GM21576 (cell line): ENCODE measurements at regions not wholly inside any gene's neighbourhood (a gene's known extent, or its start where the extent isn't known, plus 50 kb on each side); places are given as distances from the start of the nearest gene placed in this dataset.

ENCODE experiments used
- ATAC-seq: cut with Tn5 transposase; IDR thresholded peaks from one replicate; pipeline ENCODE4 v1.9.1; 2021; ENCODE audit warnings: mild to moderate bottlenecking, moderate library complexity; ENCODE audit not compliant: unreplicated experiment

DNA sequence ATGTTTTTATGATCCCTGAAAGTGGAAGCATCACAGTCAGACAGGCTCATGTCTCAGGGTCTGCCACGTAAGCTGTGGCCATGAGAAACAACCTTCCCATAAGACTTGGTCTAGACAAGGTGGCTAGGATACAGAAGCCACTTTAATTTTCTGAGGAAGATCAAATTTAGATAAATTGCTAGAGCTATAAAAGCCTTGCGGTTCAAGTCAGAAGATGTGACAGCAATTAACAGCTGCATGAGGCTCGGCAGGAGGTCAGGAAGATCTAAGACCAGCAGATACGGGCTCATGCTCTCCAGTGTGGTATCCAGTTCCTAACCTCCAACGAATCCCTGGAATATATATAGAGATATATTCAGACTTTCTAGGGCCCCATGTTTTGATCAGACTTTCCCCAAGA lies 577.1 kb downstream of the PLPP3 start:
- no peak for ATAC-seq

DNA sequence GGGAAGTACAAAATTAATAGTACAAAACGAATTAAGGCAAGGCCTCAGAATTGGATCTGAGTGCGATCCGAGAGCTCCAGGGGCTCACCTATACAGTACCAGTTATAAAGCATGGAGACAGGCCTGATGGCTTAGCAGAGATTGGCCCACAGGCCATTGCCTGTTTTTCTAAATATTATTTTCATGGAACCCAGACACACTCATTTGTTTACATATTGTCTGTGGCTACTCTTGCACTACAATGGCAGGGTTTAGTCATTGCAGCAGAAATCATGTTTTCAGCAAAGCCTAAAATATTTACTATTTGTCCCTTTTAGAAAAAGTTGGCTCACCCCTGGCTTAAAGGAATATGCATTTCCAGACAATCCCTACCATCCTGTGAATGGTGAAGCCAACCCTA lies 578.9 kb downstream of the PLPP3 start:
- no peak for ATAC-seq

DNA sequence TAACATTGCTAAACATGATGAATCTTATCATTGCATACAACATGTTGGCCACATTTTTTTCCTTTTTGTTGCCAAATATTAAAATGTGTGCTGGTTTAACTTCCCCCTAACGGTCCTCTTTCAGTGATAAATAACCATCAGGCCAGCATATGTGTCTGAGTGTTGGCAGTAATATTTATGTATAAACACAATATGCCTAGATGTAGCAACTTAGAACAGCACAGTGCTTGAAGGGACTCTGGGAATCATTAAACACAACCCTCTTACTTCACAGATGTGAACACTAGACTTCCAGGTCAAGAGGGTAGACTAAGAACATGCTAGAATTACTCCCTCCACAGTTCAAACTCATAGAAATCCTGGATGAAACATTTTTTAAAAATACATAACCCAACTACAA lies 581.8 kb downstream of the PLPP3 start:
- no peak for ATAC-seq

DNA sequence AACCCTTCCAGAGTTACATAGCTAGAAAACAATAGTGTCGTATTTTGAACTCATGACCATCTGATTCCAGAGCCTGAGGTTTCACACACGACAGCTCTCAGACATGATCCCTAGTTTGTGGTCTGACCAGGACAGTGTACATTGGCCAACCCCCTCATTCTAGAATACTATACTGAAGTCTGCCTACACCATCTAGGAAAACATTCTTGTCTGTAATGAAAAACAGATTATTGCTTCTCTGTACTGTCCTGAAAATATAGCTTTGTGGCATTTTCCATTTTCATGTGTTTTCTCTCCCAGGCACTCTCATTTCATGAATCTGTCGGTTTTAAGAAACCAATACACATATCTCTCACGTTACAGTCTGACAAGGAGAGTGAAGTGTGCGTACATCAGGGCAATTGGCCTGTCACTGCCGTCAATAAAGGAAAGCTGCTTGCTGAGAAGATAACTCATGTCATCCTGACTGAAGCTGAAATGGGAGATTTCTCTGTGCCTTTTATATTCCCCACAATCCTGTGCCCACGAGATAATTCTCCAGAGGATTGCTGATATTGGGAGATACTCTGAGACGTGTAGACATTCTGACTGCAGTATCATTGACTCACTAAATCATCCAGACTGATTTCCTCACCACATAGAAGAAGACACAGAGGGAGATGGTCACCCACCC lies 585.6 kb downstream of the PLPP3 start:
- ATAC-seq, result no peak

DNA sequence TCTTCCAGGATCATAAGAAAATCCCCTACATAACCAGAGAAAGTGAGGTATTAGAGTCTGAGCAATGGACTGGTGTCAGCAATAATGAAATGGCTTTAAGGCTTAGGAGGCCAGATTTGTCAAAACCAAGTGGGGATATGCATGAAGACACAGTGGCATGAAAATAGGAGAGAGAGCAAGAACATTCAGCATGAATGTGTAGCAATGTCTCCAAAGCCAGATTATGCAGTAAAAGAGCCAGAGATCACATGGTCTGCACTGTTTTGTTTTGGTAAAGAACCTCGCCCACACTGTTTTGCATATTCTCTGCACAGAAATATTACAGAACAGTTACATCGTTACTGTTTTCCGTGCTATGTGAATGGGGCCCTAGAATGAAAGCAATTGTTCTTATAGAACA lies 589.4 kb downstream of the PLPP3 start:
- no peak for ATAC-seq

DNA sequence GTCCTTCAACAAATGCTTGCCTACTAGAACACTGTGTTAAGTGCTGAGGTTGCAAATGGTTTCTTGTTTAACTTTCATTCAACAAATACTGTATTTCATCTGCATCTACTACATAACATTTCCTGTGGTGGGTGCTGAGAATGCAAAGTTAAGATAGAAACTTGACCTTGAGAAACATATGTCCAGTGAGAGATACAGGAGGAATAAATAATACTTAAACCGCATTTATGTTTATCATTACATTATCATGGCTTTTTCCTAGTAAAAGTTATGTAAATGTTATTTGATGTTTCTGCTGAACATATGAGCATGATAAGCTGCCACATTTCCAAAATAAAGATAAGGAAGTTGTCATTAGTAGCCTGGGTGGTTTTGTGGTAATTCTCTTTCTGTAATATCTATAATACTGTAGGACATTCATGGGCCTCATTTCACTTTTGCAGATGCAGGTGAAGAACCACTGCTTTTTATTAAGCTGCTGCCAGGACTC lies 590.4 kb downstream of the PLPP3 start:
- no peak for ATAC-seq

DNA sequence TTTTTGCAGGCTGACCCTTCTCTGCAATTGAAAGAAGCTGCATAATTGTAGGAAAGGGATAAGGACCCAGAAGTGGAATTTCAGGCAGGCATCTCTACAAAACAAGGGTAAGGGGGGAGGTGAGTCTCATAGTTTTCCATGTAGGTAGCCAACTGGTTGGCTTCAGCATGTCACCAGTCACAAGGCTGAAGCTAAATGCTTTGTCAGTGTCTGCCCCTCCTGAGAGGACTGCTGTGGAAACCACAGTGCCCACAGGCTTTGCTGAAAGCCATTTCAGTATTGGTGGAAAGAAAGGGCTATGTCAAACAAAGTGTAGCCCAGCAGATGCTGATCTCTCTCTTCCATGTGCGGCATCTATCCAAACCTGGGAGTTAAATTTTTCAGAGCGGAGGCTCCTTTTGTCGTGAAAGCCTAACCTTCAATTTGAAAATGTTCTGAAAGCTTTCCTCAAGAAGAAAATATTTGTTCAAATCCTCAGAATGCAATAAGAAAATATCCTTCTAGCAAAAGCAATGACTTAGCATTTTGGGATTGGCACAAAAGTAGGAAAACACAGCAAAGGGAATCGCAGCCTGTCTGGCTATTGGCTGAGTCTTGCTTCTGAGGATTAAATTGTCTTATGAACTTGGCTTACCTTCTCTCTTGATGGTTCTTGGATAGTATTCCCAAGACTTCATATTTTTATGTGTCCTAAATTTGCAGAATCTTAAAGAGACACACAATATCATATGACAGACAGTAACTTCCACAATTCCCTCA lies 591.7 kb downstream of the PLPP3 start:
- ATAC-seq, result no peak

DNA sequence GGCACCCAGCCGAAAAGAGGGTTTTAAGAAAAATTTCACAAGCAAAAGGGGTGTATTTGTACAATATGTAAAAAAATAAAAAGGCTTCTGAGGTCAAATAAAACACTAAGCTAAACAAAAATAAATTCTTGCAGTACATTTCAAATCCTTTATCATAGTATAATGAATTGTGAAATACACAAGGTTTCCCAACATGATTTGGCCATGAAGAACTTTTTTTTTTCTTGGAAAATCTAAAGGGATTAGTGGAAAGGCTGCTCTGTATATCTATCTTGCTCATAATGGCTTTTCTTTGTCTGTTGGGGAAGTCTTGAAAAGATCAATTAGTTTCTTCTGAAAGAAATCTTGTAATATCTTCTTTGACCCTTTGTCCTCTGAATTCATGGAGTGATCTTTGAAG lies 593.4 kb downstream of the PLPP3 start:
- ATAC-seq, result no peak

DNA sequence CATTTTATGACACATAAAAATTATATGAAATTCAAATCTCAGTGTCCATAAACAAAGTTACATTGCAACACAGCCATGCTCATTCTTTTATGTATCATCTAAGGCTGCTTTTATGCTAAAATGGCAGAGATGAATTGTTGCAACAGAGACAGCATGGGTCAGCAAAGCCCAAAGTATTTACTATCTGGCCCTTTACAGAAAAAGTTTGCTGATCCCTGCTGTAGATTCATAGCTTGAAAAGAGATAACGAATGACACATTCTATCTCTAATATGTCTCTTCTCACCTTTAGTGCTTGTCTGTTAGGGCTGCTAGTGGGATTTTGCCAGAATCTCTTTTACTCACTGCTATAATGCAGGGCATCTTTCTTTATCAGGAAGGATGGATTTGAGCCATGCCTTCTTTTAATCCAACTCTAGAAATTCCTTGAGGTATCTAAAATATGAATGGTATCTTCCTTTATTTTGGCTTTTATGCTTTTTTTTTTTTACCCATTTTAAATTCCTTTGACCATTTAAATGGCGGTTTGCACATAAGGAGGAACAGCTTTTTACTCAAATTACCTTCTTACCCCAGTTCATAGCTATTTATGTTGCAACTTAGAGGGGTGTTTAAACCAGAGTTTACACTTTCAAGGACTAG lies 598.2 kb downstream of the PLPP3 start:
- no peak for ATAC-seq

DNA sequence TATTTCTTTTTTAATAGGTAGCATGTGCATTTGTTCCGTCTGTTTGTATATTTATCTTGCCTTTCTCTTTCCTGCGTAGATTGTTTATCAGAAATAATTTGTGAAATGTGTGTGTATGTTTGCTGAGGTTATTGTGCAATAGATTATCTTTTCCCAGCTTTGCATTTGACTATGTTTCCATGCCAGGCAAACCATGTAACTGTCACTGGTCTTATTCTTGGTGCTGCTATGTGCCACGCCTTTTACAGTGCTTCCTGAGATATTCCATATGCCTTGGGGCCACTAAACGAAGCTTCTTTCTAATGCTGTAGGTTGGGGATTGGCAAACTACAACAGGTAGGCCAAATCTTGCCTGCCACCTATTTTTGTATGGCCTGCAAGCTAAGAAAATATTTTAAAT lies 598.8 kb downstream of the PLPP3 start:
- ATAC-seq, result no peak

DNA sequence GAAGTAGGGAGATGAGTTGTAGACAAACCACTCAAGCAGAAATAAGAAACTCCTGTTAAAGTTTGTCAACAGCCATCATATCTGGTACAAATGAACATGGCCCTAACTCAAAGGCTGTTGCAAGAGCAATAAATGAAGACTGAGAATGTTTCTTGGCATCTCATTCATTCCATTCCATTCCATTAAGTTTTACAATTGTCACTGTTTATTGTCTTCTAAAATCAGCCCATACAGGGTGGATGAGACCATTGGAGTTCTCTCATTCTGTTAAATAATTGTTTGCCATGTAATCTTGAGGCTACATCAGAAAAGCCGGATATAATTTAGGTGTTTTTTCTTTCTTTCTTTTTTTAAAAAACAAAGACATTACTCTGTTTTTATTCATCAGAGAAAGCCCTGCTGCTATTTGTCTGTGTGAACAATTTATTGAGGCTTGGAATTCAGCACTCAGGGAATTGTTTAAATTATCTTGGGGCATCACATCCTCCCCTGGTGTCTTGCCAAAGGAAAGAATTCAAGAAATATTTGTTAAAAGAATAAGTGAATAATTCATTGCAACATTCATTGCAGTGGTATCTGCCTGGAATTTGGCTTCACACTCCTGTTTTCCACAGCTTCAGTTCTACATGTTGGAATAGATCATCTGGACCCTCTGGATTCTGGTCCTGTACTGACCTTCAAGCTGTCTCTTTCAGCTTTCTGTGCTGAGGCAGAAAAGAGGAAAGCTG lies 604.5 kb downstream of the PLPP3 start:
- no peak for ATAC-seq

DNA sequence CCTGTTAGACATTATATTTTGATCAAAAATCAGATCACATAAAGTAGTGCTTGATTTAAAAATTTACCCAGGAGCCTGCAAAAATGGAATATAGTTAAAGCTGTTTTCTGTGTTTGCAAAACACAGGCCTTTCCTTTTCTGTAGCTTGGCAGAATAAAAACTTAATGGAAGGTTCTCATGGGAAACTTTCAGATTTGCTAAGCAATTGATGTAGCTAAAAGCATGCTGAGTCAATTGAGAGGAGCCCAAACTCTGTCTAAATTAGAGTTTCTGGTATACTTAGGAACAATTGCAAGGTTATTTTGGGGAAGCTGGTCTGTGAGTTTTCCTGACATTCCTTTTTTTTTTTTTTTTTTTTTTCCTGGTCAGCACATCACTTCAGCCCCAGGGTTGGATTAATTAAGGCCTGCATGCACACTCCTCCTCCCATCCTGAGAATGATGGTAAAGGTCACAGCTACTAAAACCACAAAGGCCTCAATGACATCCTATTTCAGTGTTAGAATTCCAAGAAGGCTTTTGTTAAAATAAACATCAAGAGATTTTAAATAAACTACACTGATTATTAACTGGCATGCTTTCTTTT lies 608.7 kb downstream of the PLPP3 start:
- no peak for ATAC-seq

DNA sequence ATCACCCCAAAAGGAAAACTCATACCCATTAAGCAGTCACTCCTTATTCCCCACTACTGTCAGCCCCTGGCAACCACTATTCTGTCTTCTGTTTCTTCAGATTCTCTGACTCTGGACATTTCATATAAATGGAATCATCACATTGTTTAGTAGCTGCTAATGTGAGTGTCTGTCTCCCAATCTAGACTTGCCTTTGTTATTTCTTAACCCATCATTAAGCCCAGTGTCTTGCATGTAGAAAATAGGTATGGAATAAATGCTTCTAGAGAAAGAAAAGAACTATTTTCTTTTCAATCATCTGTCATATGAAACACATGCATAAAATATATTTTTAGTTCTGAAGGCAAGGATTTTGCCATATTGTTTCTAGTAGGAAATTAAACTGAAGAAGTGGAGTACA lies 610.0 kb downstream of the PLPP3 start:
- ATAC-seq, result no peak

DNA sequence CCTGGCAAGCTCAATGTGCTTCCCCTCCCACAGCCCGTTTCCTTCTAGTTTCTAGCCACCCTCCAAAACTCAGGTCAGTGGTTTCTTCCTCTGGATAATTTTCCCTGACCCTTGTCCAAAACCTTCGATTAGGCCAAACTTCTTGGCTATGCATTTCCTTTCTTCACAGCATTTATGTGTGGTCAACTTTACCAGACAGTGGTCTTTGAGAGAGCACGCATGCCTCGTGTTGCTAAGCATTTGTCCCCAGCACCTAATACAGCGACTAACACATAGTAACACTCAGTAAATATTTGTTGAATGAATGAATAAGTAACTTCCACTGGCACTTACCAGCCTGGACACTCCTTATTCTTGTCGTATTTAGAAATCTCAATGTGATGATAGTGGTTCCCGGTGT lies 610.7 kb downstream of the PLPP3 start:
- ATAC-seq, result no peak

DNA sequence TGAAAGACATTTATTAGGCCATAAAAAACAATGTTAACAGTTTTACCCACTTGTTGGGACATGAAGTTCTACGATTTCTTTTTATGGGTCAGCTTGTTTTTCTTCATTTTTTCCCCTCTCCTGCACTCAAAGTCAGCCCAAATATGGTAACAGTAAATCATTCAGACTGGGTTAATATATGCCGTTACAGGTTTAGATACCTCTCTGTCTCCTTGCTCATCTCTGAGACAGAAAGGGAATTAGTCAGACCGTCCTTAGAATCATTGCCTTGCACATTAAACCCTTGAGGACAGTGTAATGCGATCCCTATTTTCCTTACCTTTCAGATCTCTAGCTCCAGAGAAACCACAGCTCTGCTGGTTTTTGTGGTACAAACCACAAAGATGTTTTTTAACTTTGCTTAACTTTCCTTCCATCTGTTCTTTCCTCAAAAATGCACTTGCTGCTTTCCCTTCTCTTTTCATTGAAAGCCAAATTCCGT lies 613.3 kb downstream of the PLPP3 start:
- ATAC-seq, result no peak

DNA sequence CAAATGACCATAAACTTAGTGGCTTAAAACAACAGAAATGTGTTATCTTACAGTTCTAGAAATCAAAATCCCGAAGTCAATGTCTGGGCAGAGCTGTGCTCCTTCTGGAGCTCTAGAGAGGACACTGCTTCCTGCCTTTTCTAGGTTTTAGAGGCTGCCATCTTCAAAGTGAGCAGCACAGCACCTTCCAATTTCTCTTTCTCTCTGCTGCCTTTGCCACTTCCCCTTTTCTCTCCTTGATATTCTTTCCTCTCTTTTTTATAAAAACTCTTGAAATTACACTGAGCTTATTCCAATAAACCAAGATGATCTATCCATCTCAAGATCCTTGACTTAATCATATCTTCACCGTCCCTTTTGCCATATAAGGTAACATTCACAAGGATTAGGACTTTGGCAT lies 616.9 kb downstream of the PLPP3 start:
- ATAC-seq, result no peak

DNA sequence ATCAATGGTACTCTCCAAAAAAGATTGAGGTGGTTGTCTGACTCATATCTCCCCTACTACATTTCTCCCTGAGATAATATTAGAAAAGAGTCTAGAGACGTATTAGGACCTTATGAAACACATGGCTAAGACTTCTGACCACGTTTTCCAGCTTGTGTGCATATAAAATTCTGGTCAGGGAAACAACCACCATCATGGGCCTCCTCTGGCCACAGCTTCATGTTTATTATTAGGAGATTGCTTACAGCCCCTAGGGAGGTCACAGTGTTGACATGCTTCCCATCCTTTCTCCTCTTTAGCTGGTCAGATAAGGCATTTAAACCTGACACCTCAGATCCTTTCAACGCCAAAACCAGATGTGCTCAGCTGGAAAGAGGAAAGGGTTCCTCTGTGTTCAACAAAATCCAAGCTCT lies 620.2 kb downstream of the PLPP3 start:
- no peak for ATAC-seq

DNA sequence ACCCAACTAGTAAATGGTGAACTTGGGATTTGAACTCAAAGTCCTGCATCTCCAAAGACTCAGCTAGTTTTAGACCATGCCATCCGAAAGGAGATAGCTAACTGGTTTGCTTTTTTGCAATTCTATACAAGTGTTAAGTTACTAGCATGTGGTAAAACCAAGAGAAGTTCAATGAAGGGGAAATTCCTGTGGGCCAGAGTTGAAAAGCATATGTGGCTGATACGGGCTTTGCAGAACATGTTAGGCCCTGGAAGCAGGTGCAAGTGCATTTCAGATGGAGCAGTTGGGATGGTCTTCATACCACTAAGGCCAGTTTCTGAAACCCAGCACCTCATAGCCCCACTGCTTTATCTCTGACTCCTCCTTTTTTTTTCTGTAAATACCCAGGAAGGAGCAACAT lies 620.9 kb downstream of the PLPP3 start:
- ATAC-seq, result no peak

DNA sequence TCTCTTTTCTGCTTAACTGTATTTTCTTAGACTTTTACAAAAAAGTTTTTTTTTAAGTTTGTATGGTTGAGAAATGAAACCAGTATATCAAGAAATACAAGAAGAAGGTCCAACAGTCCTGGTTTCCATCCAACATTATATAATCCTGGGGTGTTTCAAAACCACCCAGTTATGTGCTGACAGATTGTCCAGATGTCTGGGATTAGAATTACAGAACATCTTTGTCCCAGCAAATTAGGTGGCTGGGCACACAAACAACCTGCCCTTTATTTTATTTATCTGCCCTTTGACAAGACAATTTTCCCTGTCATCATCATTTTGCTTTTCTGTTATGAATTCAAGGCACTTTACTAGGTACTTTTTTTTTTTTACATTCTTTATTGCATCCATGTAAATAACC lies 622.1 kb downstream of the PLPP3 start:
- no peak for ATAC-seq

DNA sequence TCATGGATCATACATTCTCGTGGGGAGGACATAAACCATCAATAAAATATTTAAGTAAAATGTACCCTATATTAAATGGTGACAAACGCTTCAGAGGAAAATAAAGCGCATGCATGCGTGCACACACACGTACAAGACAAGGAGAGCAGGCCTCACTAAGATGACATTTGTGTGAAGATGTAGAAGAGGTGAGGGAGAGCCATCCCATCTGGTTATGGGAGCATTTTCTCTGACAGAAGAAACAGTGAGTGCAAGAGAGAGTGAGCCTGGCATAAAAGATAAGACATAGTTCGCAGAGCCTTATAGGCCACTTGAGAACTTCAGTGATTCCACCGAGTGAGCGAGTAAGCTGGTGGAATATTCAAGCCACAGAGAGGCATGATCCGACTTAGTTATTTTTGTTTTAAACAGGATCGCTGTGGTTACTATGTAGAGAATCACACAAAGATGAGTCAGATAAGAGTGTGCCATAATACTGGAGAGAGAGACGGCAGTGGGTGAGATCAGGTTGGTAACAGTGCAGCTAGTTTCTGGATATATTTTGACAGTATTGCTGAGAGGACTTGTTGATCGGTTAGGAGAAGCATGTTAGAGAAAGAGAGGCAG lies 624.2 kb downstream of the PLPP3 start:
- no peak for ATAC-seq

DNA sequence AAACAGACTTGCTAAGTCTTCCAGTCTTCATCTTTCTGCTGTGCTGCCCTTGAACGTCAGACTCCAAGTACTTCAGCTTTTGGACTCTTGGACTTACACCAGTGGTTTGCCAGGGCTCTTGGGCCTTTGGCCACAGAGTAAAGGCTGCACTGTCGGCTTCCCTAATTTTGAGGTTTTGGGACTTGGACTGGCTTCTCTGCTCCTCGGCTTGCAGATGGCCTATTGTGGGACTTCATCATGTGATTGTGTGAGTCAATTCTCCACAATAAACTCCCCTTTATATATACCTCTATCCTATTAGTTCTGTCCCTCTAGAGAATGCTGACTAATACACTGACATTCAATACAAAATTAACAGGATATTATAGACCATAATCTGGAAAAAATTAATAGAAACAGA lies 628.1 kb downstream of the PLPP3 start:
- ATAC-seq, result no peak
